Thyroid gland (tissue), 4 donors: ENCODE measurements at regions not wholly inside any gene's neighbourhood (a gene's known extent, or its start where the extent isn't known, plus 50 kb on each side); places are given as distances from the start of the nearest gene placed in this dataset.

Experiments
- POLR2A ChIP-seq, 2 donors: fragments of 450-650 bp; IDR thresholded peaks; one replicate each; pipeline ENCODE4 v1.6.1; 2017; ENCODE audit warnings: antibody characterized with exemption in 2 of 2, mild to moderate bottlenecking in 2 of 2, moderate library complexity in 1 of 2
- TF ChIP-seq, protein P1 (sequence below), 6 experiments: fragments of 200-600 bp in 3 of 6; fragments of 450-650 bp in 3 of 6; sonication (generic) in 3 of 6; IDR thresholded peaks; one replicate each; pipeline ENCODE4 v1.5.1; 2016 to 2019; ENCODE audit warnings: antibody characterized with exemption in 6 of 6, mild to moderate bottlenecking in 2 of 6, inconsistent platforms in 1 of 6, moderate library complexity in 1 of 6

DNA sequence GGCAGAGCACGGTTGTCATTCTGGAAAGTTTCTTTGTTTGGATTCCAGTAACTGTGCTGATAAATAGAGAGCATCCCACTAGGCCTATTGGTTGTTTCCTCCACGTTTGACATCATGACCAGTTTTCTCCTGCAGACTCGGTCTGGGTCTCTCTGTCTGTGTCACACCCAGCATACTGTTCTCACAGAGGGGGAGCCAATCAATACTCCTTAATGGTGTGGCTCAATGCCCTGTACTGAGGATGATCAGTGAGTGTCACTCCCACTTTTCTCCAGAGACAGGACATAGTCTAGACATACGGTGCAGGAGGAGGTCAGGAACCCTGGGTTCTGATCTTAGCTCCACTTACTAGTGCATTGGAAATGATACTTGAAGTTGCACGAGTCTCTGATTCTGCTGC is 88.2 kb upstream of the BLID start:
- TF ChIP-seq, protein P1, sequence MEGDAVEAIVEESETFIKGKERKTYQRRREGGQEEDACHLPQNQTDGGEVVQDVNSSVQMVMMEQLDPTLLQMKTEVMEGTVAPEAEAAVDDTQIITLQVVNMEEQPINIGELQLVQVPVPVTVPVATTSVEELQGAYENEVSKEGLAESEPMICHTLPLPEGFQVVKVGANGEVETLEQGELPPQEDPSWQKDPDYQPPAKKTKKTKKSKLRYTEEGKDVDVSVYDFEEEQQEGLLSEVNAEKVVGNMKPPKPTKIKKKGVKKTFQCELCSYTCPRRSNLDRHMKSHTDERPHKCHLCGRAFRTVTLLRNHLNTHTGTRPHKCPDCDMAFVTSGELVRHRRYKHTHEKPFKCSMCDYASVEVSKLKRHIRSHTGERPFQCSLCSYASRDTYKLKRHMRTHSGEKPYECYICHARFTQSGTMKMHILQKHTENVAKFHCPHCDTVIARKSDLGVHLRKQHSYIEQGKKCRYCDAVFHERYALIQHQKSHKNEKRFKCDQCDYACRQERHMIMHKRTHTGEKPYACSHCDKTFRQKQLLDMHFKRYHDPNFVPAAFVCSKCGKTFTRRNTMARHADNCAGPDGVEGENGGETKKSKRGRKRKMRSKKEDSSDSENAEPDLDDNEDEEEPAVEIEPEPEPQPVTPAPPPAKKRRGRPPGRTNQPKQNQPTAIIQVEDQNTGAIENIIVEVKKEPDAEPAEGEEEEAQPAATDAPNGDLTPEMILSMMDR (IDR thresholded peaks at IDR 0.05), result no peak
- no peak for TF ChIP-seq POLR2A (IDR thresholded peaks at IDR 0.05)
